Breast epithelium (tissue), 3 donors: ENCODE measurements at regions not wholly inside any gene's neighbourhood (a gene's known extent, or its start where the extent isn't known, plus 50 kb on each side); places are given as distances from the start of the nearest gene placed in this dataset.

ENCODE experiments used
- CTCF ChIP-seq, 3 donors: fragments of 450-650 bp; IDR thresholded peaks; one replicate each; pipeline ENCODE4 v1.5.1; 2016 to 2017; ENCODE audit warnings: antibody characterized with exemption in 3 of 3, mild to moderate bottlenecking in 3 of 3, moderate library complexity in 3 of 3
- POLR2A ChIP-seq: fragments of 450-650 bp; IDR thresholded peaks from one replicate; pipeline ENCODE4 v1.6.1; 2016; ENCODE audit warnings: antibody characterized with exemption, mild to moderate bottlenecking, moderate library complexity

- TF ChIP-seq POLR2A, result no peak
- TF ChIP-seq CTCF (IDR thresholded peaks at IDR 0.05), result no peak
Observed at GRCh38 chr12:19712041-19712440, 272.7 kb downstream of the AEBP2 start.
